T-helper 9 cell (primary cell): ENCODE measurements at regions not wholly inside any gene's neighbourhood (a gene's known extent, or its start where the extent isn't known, plus 50 kb on each side); places are given as distances from the start of the nearest gene placed in this dataset.

Source experiments
- DNase-seq: peaks from one replicate; pipeline ENCODE4 v3.0.0-alpha.2; 2020

DNA sequence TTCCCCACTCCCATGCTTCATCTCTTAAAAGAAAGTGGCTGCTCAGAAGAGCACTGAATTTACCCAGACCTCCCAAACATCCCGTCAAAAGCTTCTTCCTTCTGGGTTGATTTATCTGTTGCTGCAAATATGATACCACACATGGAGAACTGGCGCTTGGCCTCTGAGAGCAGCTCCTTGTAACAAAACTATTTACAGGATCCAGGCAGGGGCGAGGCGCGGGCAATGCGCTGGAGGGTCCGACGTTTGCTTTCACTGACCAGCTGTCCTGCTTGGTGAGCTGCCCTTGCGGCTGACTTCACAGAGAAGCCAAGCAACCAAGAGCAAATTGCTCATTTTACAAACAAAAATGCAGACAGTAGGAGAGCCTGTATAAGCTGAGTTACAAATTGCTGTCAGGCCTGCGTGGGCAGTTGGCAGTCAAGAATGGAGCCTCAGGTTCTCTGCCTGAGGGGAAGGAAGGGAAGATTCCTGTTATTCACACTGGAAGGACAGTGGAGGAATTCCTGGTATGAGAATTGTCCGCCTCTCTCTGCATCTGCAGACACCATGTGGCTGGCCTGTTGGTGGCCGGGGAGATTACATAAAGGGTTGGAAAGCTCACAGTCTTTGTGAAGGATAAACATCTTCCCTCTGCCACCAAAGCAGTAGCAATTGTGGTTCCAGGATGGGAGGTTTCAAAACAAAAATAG, 192.2 kb upstream of the LEF1 start:
- no peak for DNase-seq

DNA sequence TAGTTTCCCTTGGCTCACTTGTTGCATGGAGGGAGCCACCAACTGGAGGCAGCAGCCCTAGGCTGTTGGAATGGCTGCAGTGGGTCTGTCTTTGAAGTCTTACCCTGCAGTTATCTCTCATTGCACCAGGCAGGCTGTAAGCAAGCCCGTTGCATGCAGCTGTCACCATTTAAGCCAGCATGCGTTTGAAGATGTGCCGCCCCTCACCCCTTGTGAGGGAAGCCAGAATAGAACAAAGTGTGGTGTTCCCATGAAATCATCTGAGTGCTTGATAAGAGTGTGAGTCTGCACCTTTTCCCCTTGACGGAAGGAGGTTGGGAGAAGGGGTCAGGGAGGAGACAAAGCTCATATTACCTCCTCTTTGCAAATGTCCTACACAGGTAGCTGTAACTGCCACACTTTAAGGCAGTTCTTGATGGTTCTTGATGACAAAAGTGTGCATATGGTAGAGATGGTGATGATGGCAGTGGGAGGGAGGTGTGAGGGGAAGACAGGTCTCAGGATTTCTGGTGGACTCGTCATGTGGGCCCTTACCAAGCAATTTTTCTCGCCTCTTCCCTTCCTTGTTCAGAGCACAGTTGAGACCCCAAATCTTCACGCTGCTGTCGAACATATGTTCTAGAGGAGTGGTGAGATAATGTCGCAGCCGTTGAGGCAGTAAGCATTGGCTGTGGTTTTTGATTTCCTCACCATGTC, 191.4 kb upstream of the LEF1 start:
- no peak for DNase-seq

DNA sequence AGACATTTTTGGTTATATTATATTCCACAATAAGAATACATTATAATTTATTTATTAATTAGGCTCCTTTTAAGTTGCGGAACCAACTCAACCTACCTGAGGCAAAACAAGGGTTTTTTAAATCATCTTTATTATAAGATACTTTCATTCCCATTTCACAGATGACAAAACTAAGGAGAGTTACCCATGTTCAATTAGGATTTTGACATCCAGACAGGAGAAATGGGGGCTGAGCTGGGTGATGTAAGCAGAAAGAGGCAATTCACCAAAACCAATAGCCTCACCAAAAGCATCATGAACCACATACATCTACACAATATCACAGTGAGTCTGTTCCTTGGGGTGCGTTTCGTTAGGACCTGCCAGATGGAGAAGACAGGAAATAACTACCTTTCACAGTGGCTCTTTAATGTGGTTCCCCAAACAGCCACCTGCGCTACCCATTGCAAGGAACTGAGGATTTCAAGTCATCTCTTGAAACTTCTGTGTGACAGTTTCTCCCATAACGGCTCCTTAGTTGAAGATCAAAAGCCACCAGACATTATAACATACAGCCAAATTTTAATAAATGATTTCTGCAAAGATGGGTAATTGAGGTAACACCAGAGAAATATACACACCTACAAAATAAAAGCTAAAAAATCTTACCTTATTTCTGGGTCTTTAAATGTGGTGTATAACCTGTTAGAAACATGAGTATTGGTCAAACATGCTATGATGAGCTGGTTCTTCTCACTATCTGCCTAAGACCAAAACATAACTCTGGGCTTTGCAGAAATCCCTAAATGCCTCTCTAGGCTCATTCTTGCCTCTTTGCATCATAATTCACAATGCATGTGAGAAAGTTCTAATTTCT, 190.6 kb upstream of the LEF1 start:
- DNase-seq: no peak

DNA sequence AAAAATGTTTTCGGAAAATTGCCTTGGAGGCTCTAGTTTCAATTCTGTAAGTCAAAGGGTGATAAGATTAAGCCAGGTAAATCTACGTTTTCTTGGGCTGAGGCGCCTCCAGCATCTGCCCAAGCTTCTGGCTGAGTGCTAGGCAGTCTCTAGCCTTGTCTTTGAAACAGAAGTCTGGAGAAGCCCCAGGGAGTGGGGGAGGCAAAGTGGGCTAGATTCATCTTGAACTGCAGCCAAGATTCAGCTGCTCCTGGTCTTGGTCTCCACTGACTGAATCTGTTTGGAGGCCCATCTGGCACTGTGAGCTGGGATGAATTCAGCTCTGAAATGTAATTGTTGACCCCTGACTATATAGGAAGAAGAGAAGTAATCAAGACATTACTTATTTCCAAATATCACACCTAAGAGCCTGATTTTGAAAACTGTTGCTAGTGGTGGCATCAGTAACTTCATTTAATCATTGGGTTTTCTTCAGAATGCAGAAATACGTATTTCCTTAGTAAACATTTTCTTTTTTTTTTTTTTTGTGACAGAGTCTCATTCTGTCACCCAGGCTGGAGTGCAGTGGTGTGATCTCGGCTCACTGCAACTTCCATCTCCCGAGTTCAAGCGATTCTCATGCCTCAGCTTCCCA, 187.3 kb upstream of the LEF1 start:
- DNase-seq: no peak

DNA sequence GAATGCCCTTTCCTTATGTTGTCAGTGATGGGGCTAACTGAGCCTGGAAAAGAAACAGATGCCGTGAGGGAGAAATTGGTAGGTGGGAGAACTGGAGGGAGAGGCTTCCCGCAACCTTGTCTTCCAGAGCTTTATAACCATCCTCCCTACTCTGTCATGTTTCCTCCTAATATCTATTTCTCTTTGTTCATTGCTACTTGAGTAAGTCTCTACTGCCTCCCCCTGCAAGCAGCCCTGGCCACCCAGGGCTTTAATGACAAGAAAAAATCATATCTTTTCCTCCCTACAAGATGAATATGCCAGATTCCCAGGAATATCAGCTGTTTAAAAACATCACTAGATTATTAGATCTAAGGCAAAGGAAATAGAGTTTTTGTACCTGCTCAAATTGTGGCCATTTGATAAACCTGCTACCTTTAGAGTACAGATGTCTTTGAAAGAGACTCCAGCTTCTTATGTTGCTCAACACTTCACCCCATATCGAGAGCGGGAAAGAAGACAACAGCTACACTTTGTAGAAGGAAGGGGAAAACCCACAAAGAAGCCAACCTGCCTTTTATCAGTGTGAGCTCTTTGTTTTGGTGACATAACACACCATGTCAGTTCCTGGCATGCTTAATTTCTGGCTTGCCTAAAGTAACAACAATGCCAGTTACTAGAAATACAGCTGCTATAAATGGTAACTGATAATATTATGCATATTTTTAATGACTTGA, 186.6 kb upstream of the LEF1 start:
- no peak for DNase-seq

DNA sequence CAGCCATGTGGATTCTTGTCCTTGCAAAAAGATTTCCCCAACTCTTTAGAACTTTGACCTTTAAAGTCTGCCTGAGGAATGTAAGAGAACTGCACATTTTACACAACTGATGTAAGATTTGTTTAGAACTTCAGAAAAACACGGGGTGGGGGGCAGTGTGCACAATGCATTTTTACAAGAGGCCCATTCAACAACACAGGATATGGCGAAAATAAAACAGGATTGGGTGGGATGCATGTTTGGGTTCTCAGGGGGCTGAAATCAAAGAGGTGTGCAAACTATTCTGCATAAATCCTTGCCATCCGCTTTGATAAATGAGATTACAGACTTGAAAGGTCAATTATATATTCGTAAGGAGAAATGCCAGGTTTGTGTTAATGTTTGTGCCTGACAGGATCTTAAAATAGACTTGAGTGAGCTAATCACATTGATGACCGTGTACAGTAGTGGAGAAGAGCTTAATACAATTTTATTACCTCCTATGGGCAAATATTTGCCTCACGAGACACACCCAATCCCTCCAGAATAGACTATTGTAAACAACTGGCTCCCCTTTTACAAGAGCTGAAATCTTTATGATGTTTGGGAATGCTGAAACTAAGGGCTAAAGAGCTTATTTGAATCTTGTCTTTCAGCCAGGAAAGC, 184.1 kb upstream of the LEF1 start:
- DNase-seq: no peak

DNA sequence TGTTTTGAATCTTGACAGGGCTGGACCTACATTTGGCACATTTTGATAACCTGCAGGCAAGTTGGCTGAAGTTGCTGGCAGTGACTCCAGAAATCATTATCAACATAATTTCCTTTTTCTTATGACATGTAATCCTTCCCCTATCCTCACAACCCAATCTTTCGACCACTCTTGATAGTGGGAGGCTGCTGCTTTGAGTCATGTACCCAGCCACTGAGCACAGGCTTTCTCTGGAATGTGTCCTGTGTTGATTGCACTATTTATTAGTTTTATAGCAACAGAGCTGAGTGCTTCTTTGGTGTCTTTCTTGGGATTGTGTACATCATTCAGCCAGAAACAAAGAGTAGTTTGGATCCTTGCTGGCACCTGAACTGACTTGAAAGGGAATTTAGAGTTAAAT, 183.1 kb upstream of the LEF1 start:
- no peak for DNase-seq

DNA sequence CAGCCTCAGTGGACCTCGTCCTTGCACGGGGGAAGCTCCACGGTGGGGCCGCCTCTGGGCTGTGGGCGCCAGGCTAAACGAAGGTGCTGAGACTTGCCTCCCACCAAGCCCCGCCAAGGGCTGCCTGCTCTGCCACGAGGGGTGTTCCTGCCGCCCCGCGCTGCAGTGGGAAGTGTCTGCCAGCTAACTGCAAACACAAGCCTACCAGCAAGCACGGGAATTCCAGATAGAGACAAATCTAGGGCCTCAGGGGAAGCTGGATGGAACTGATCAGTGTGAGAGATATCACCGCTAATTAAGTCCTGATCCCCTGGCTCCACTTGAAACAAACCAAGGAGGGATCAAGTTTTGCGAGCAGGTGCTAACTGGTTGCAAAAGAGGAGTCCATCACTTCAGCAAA, 181.6 kb upstream of the LEF1 start:
- DNase-seq: no peak

DNA sequence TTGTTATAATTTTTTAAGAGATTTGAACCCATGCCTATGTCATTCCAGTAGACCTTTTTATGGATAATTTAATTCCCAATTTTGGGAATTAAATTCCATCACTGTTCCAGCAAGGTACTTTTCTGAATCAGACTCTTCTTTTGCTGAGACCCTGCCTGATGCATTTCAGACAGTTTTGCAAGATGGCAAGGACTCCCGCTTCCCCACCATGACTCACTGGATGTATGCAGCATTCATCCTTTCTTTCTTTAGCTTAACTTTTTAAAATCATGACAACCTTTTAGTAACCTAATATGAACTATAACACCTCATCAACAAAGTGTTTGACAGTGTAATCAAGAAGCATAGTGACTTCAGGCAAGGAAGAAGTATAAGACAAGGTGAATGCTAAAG, 178.1 kb upstream of the LEF1 start:
- no peak for DNase-seq

DNA sequence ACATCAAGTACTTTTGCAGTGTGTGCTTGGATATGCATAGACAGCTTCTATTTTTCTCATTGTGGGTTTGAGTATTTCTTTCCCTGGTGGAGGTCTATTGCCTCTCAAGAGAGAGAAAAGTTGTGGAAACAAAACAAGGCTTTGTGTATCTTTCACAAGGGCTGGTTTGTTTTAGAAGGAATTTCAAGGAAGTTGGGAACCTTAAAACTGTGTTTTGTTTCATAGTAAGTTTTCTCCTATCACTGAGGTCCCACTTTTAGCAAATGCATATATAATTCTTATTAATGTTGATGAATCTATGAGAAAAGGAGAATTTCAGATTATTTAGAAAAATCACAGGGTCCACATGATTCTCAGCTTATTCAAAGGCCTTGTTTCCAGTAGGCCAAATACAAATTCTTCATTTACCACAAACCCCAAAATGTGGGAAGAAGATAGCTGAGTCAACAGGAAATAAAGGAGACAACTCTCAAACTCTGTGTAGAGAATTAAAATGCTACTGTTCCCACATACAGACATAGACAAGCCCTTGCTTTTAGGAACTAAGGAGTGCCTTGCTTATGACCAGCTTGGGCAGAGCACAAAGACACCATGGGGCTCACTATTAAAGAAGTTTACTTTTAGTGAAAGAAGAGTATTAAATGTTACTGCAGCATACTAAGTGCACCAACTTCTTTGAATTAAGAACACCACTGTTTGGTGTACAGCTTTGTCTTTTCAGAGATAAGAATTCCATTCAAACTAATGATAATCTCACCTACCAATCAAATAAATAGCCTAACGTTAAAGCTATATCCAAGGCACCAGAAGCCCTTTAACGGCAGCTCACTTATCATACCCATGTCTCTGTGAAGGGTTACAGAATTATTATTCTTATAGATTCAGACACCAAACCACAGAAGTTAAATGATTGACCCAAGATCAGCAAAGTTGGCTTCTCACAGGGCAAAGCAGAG, 177.4 kb upstream of the LEF1 start:
- no peak for DNase-seq

DNA sequence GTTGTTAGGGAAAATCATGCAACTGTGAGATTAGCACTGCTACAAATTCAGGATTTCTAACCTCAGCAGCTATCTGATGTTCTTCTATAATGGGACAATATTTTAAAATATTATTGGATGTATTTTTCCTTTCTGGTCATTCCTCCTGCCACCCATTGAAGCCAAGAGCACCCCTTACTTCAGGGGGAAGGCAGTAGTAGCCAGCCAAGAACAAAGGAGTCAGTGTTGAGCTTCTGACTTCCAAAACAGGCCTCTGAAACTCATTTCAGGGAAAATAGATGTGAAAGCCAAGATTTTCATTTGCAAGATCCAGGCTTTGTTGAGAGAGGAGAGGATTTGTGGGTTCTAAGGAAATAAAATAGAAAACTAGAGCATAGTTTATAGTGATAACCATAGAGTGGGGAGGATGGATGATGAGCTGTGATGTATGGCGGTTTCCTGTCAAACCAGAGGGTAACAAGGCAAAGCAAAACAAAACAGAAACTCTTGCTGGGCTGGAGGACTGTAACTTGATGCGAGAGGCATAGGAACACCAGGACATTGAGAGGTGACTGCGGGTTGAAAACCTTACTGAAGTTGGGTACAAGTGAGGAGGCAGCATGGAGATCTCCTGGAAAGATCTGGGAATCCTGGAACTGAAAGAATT, 173.7 kb upstream of the LEF1 start:
- no peak for DNase-seq

DNA sequence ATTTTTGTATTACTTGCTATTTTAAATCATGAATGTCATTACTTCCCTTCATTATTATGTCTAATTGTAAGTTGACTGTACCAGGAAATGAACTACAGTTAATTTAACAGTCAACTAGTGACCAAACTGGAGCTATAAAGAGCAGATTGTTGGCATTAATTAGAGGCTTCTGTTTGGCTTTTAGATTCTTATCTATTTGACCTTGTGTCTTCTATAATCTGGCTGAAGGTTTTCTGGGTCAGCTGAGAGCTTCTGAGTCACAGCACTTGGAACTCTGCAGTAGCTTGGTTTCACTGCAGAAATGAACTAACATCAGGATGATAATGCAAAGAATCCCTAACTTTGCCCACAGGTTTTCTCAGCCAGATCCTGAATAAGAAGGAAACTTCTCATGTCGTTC, 169.2 kb upstream of the LEF1 start:
- DNase-seq: no peak

DNA sequence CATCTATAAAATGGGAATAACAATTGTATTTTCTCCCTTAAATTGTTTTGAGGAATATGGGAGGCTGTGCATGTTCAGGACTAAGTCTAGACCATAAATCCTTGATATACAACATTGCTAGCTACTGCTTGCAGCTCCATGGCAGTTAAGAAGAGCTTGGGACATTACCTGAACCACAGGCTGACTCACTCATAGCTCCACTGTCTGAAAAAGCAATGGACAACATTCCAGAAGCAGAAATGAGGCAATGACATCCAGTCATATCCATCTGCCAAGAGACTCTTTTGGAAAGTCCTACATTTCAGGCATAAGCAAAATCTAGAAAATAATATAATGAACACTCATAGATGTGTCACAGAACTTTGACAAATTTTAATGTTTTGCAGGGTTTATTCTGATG, 167.3 kb upstream of the LEF1 start:
- DNase-seq: no peak

DNA sequence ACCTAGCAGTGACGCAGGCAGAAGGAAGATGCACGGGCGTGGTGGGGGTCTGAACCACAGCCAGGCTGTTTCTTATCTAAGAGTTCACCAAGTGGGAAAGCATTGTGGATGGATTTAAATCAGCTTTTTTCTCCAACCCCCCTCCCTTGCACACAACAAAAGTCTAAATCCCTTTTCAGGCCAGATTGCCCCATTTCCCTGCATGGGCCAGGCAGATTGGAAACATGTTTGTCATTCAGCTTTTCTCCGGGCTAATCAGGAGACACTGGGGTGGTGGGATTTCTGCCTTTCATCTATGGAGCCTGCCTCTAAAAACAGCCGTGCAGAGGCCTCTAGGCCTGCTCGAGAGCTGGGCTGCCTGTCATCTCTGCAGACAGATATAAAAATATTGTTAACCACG, 166.3 kb upstream of the LEF1 start:
- DNase-seq: no peak

DNA sequence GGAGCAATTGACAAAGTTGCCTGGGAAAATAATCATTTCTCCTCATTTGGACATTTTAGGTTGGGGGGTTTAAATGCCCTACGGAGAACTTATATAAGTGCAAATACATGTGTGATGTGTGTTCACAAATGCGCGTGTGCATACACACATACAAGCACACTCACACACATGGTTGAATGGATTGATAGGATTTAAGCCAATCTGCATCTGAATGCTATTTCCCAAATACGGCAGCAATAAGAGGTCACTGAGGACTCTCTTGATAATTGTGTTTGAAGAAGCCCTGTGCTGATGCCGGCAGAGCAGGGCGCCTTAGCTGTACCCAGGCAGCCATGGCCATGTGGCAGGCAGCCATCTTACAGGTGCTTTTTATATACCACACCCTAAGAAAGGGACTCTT, 165.3 kb upstream of the LEF1 start:
- no peak for DNase-seq

DNA sequence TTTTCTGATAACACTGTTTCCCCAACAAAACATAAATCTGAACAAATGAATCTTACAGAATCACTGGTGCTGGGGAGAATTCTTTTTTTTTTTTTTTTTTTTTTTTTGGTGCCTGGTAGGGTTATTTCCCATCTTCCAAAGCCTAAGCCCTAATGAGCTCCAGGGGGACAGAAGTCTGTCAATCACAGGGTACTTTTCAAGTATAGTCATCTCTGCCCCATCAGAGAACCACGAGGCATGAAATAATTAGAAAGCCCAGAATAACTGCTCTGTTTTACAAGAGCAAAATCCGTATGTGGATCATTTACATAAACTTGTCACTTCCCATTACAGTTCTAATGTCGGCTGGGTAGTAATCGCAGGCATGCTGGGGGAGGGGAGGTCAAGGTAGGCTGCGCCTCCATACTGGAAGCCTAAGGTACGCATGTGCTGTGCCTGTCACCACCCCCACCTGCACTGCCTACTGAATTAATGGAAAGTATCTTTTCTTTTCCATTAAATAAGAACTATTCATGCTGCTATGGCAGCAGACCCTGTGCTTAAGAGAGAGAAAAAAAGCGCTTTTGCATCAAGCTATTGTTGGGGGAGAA, 164.7 kb upstream of the LEF1 start:
- no peak for DNase-seq

DNA sequence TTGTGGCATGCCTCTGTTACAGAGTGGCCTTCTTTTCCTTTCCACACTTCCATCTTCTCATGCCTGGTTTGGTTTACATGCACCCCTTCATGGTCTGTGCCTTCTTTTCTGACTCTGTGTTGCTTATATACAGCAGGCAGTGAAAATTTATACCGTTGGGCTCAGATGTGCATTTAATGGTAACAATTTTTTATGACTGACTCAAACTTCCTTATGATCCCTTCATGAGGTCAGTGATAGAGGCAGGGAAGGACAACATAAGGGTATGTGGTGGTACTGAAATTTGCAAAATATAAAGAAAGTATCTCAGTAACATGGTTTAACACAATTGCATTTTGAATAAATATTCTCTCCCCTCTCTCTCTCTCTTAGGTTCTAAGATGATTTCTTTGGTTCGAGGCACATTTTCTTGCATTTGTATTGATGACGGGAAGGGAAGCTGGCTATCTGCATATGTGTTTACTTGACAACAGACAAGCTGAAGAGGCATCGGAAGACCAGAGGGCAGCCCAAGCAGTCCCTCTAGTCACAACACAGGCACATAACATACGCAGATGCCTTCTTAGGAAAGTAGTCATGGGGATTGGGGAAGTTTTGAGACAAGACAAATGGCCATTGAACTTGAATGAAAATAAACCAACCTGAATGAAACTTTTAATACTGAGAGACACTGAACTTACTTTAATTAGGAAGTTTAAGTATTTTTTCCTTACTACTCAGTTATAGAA, 163.3 kb upstream of the LEF1 start:
- no peak for DNase-seq

DNA sequence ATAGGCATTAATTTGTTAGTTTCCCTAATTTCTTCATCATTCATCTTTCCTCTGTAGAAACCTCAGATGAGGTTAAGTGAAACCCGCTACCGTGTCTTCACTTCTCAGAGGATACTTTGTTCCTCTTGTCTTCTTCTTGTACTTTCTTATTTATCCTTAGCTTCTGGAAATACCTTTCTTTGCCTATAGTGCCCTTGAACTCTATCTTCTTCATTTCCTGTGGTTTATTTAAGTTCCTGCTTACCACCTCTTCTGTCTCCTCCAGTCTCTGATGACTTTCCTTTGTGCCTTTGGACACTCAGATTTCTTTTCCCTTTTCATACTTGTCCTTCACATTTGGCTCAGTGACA, 159.6 kb upstream of the LEF1 start:
- DNase-seq: no peak

DNA sequence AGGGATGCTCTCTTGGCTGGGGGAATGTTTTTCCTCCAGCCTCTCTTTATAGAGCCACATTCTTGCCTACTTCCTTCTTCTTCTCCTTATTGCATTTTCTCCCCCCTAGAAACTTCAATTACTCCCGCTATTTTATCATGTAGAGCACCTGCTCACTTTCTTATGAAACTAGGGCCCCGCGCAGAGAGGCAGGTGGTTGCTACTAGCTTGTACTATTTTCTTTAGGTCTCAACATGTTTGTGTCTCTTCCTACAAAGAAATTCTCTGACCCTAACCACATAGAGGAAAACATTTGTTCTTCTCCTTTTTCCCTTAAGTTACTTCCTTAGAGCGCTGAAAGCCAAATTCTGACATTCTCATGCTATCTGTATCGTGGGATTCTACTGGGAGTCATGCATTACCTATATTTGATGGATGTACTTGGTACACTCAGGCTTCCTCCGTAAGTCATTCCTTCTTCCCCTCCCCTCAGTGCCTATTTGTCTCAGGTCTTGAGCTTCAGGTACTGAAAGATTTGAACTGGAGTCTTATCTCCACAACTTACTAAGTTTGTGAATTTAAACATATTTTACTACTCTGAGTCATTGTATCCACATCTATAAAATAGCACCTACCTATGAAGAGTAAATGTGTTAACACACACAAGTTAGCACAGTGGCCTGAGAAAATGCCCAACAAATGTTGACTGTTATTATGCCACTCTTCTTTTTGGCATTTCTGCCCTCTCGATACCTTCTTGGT, 159.1 kb upstream of the LEF1 start:
- no peak for DNase-seq
